Suppressor macrophage treated with lipopolysaccharide for 1 hour (primary cell): ENCODE measurements at regions not wholly inside any gene's neighbourhood (a gene's known extent, or its start where the extent isn't known, plus 50 kb on each side); places are given as distances from the start of the nearest gene placed in this dataset.

Source experiments
- DNase-seq, 3 donors: peaks; one replicate each; pipeline ENCODE4 v3.0.0-alpha.2; 2020 to 2022

GRCh38 chr20:24738981-24739633 lies 210.0 kb upstream of the CST7 start:
- DNase-seq, result peak in 1 of 3 donors; percentile 7

- no peak for DNase-seq
Measured at GRCh38 chr20:24739746-24740145, 209.3 kb upstream of the CST7 start.

DNA sequence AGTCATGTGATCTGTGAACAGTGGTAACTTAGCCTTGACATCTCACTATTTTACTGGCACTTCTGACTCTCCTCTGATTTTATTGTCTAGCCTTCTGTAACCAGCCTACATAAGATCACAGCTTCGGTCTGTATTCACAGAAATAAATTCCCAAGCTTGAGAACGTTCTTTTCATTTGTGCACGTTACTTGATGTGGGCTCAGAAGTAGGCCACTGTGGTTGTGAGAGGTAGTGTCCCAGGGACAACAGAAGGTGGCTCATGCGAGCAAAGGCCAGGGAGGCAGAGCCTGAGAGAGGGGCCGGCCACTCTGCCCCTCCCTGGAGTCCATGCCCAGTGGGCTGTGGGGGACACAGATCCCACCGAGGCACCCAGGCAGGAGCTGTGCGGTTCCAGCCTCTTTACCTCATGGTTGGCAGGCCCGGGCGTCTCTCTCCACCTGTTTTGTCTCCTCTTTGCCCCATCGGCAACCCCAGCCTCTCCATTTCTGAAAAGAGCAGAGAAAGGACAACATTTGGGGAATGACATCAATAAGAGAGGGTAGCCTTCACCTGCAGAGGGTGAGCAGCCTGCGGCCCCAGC lies 207.5 kb upstream of the CST7 start:
- DNase-seq, result no peak

DNA sequence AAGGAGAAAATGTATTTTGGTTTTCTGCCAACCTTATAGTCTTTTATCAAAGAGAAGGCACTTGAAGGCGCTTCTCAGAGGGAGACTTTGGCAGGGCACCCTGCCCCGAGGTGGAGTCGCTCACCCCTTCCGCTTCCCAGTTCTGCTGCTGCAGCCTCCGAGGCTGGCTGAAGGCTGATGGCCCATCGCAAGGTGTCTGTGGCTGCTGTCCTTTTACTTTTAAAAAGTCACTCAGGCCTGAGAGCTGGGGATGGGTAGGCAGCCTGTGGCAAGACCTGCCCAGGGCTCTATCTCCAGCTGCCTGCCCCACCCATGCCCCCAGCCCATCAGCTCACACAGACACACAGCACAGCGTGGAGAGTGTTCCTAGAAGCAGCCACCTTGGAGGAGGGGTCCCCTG lies 206.6 kb upstream of the CST7 start:
- no peak for DNase-seq

- no peak for DNase-seq
Measured at GRCh38 chr20:24742989-24743388, 206.1 kb upstream of the CST7 start.

- DNase-seq, result no peak
Measured at GRCh38 chr20:24743641-24744040, 205.4 kb upstream of the CST7 start.

DNA sequence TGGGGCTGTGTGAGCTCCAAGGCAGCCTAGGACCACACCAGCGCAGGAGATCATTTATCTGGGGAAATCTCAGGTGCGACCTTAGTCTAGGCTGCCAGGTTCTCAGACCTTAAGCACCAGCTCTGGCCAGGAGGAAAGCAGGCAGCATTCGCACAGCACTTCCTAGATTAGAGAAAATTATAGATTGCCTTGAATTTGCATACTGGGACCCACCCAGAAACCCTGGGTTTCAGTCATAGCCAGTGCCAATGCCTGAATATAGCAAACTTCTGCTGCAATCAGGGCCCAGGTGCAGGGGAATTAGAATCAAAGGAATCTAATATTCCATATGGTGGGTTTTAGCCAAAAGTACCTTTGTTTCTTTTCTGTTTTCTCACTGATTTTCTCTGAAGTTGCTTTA lies 204.3 kb upstream of the CST7 start:
- DNase-seq, result no peak

GRCh38 chr20:24745206-24745605 lies 203.9 kb upstream of the CST7 start:
- DNase-seq, result no peak

DNA sequence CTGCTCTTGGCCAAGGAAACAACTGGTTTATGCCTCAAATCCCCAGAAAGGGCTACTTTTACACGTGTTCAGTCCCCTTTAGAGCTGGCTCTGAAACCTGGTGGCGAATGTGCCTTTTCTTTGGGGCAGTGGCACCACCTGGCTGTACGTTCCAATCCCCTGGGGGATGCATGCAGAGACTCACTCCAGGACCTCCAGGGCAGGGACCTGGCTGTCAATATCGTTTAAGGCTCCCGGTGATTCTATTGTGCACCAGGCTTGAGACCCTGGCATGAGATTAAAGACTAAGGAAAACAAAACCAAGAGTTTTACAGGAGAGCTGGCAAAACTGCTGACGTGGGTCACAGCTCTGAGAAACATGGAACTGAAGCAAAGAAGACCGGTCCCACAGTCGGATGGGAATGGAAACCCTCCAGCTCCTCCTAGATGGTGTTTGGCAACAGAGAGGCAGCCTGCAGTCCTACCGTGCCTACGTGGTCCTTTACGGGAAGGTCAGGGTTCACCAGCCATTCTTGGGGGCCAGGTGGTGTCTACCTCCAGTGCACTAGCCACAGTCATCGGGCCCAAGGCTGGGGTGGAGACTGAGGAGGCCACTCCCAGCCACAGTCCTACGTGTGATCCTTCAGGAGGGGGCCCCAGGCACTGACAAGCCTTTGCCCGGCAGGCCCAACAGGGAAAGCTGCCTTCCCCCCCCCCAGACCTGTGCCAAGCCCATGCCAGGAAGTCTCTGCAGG lies 203.3 kb upstream of the CST7 start:
- no peak for DNase-seq

GRCh38 chr20:24746351-24746685 lies 202.8 kb upstream of the CST7 start:
- DNase-seq, result no peak

DNA sequence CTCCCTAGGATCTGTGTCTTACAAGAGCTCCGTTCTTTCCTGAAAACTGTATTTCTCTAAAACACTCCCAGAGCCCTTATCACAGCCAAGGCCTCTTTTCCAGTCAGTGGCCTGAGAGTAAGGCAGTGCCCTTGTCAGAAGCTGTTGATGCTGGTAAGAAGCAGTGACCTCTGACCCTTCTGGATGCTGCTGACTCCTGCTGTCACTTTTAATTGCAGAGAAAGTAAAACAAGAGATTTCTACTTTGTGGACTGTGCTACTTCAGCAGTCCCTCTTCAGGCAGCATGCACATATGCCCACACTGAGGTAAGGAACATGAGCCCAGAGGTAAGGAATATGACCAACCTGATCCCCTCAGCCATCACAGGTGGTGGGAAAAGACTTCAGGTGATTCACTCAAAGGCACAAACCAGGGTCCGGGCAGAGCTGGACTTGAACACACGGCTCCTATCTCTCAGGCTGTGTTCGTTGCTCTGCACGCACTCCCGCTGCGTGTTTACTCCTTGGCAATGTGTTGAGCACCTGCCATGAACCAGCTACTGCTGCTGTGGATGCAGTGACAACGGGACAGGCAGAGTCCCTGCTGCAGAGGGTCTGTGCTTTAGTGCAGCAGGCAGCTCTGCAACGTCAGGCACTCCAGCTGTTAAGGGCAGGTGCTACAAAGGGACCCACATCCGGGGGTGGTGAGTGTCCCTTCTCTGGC lies 201.9 kb upstream of the CST7 start:
- DNase-seq, result no peak

DNA sequence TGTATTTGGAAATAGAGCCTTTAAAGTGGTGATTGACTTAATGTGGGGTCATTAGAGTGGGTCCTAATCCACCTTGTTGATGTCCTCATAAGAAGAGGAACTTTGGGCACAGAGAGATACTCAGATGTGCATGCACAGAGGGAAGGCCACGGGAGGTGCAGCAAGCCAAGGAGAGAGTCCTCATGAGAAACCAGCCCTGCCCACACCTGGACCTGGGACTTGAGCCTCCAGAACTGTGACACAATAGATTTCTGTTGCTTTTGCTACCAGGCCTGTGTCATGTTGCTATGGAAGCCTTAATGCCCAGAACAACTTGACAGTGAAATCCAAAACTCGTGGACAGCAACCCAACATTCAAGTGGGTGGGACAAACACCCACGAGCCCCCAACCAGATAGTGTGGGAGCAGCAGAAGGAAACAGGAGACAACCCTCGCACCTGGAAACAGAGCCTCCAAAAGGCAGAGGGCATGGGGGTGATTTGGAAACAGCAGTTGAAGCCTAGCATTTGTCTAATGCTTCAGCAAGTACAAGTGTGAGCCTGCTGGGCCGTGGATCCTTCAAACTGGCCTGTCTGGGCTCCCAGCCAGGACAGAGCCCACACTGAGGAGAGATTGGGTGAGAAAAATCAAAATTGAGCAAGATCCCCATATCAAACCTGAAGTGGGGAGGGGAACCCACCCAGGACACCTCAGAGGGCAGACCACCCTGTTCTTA lies 201.0 kb upstream of the CST7 start:
- DNase-seq, result no peak

DNA sequence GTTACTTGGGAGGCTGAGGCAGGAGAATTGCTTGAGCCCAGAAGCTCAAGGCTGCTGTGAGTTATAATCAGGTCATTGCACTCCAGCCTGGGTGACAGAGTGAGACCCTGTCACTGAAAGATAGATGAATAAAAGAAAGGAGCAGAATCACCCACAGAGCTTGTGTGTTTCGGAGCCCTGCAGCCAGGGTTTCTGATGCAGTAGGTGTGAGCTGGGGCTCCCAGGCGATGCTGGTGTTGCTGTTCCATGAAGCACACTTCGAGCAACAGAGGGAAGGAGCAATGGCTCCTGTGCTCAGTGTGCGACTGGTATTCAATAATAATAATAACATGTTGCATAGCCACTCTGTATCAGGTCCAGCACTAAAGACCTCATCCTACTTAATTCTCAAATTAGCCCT lies 197.5 kb upstream of the CST7 start:
- no peak for DNase-seq

DNA sequence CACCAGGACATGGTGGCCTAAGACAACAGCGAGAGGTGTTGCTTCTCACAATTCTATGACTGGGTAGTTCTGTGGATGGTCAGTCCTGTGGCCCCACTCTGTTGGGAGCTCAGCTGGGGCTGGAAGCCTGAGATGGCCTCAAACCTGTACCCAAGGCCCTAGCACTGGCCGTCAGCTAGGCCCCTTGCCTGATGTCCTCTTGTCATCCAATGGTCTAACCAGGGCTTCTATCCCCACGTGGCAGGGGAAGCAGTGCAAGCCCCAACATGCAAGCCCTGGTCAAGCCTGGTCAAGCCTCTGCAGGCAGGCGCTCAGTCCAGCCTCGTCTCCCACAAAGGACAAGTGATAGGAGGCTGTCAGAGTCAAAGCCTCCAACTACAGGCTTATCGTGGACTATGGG lies 196.5 kb upstream of the CST7 start:
- no peak for DNase-seq

GRCh38 chr20:24753130-24753529 lies 195.9 kb upstream of the CST7 start:
- no peak for DNase-seq

DNA sequence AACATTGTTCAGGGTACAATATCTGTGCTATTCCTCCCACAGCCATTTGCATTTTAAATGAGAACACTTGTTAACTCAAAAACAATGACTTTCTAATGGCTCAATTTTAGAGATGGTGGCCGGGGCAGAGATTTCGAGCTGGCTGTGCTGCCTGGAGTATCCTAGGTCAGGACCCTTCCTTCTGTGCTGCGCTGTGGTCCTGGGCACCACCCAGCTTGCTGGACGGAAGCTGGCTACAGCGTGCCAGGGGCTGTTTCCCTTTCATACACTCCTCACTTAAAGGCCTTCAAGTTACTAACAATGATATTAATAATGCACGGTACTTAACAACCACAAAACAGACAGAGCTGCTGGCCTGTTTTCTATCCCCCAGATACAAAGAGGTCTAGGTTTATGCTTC lies 194.4 kb upstream of the CST7 start:
- DNase-seq, result no peak

DNA sequence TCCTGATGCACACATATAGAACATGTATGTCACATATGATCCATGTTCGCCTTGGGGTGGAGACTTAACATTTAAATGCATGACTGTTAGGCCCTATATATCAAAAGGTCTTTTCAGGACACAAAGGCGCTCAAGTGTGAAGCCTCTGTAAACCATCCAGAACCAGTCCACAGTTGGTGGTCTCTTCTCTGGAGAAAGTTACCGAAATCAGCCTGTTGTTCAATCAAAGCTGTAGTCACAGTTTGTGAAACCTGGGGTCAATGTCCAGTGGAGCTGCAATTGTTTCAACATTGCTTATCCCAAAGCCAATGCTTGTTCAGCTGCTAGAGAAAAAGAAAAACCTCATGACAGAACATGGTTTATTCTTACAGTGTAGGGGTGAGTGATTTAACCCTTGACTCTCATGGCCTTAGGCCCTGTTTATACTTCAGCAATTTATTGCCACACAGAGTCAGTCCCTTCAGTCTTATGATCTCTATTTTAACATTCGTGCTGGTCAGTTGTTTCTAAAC lies 193.6 kb upstream of the CST7 start:
- DNase-seq, result peak in 1 of 3 donors; percentile 6

- no peak for DNase-seq
Measured at GRCh38 chr20:24756292-24757025, 192.6 kb upstream of the CST7 start.

- no peak for DNase-seq
Measured at GRCh38 chr20:24761220-24762065, 187.6 kb upstream of the CST7 start.

DNA sequence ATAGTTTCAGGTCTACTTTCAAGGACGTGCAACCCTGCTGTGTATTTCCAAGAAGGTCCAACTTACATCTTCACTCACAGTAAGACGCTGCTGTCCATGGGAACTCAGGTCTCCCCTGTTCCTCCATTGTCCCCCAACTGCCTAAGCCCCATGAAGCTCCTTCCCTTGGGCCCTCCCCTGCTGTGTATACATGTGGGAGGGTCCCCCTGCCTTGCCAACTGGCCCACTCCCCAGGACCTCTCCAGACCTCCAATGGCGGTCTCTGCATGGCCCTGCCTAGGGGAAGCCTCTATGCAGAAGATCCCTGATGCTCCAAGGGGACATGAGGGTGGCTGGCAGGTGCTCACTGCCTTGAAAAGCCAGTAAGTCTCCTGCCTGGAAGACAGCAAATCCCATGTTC lies 186.7 kb upstream of the CST7 start:
- DNase-seq, result no peak

- DNase-seq, result no peak
Measured at GRCh38 chr20:24762791-24763350, 186.2 kb upstream of the CST7 start.
